Stomach (tissue), 4 donors: ENCODE measurements at regions not wholly inside any gene's neighbourhood (a gene's known extent, or its start where the extent isn't known, plus 50 kb on each side); places are given as distances from the start of the nearest gene placed in this dataset.

Experiments
- CTCF ChIP-seq, 7 experiments: fragments of 450-650 bp in 4 of 7; fragments of 200-600 bp in 3 of 7; sonication (generic) in 3 of 7; IDR thresholded peaks; one replicate each; pipeline ENCODE4 v1.5.1; 2016 to 2019; ENCODE audit warnings: antibody characterized with exemption in 7 of 7, control low read depth in 2 of 7, mild to moderate bottlenecking in 1 of 7
- EP300 ChIP-seq: sonication (generic); formaldehyde crosslinking; IDR thresholded peaks from one replicate; pipeline ENCODE4 v1.6.1; 2017; ENCODE audit warnings: antibody characterized with exemption

GRCh38 chr10:128553755-128554154, 427.5 kb upstream of the MKI67 start:
- TF ChIP-seq CTCF (IDR thresholded peaks at IDR 0.05) = no peak
- no peak for TF ChIP-seq EP300
